ENCODE measurements at regions not wholly inside any gene's neighbourhood (a gene's known extent, or its start where the extent isn't known, plus 50 kb on each side); places are given as distances from the start of the nearest gene placed in this dataset.

DNA sequence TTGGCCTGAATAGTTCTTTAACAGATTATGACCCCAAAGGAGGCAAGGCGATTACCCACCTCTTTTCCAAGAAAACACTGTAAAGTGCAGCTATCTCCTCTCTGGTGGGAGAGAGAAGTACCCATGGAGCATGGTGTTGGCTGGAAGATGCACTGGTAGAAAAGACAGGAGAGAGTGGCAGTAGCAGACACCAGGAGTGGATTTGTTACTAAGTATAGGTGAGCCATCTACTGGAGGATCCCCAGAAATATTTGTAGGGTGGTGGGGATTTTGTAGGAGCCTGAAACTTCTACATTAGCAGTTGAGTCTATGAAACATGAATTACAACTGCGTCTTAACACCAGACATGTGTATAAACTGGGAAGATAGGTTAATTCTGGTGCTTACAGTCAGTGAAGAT lies 148.0 kb downstream of the SLC38A4 start:
- DNase-seq, result peak in 2 of 5 donors; percentile 24 to 31

DNA sequence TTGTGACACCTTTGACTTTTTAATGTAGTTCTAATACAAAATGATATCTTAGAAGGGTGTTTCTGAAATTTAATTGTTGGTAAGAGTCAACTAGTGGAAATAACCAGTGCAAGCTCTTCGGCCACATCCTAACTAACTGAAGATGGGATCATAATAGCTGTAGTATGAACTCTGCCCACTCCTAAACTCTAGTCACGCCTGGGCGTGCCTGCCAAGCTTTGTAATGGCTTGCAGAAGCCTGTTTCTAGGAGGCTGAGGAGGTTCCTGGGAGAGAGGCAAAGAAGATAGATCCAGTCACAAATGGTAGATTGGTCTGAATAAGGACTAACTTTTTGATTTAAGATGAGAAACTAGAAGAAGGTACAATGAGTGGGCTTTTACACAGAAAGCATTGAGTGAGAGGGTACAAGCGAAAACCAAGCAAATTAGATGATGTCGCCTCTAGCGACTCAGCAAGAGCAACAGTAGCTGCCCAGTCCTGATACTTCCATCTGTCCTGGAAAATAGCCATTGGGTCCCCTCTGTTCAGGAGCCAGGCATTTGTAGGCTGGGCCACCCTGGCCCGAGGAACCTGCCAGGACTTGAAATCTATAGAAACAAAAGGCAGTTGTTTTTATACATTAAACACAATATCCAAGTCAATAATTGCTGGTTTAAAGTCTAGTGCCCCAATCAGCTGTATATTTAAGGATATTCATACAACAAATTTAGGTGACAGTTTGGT lies 148.8 kb downstream of the SLC38A4 start:
- Histone ChIP-seq H3K9me3 (ENCODE audit: control insufficient read depth in 2 of 3, insufficient read depth in 1 of 3, low read length in 3 of 3) (no peaks in the 10 kb centered on the region), H3K4me3 (ENCODE audit: low read length in 3 of 3) (no peak overlapping the region), H3K27ac (ENCODE audit: low read depth in 2 of 2, low read length in 2 of 2) (no peak overlapping the region), H3K4me1 (ENCODE audit: control insufficient read depth in 2 of 3, insufficient read depth in 2 of 3, low read depth in 1 of 3, low read length in 3 of 3) (no peaks in the 10 kb centered on the region), H3K27me3 (ENCODE audit: control insufficient read depth, insufficient read depth, low read length) (no peaks in the 10 kb centered on the region), H3K36me3 (ENCODE audit: control insufficient read depth in 2 of 3, insufficient read depth in 3 of 3, low read length in 3 of 3) (no peaks in the 10 kb centered on the region), H3K9ac (ENCODE audit: low read length in 3 of 3) (no peak overlapping the region)
- FAIRE-seq (no peak), DNase-seq (no peak)
- intact Hi-C loops (cut with DNase I), result no loop called here
- no peak for TF ChIP-seq CTCF (IDR thresholded peaks at IDR 0.05; ENCODE audit: borderline replicate concordance, extremely low read depth, insufficient read depth)

More for the DNA sequence above, 148.0 kb downstream of the SLC38A4 start:
- no peaks in the 10 kb centered on the region for H3K4me1 ChIP-seq (ENCODE audit: control insufficient read depth in 2 of 3, insufficient read depth in 2 of 3, low read depth in 1 of 3, low read length in 3 of 3)
- no peak overlapping the region for H3K9ac ChIP-seq (ENCODE audit: low read length in 3 of 3)
- no peaks in the 10 kb centered on the region for H3K36me3 ChIP-seq (ENCODE audit: control insufficient read depth in 2 of 3, insufficient read depth in 3 of 3, low read length in 3 of 3)
- H3K27me3 ChIP-seq (ENCODE audit: control insufficient read depth, insufficient read depth, low read length), result no peaks in the 10 kb centered on the region
- H3K4me3 ChIP-seq (ENCODE audit: low read length in 3 of 3), result no peak overlapping the region
- no peak for FAIRE-seq
- no peak overlapping the region for H3K27ac ChIP-seq (ENCODE audit: low read depth in 2 of 2, low read length in 2 of 2)
- TF ChIP-seq CTCF (IDR thresholded peaks at IDR 0.05; ENCODE audit: borderline replicate concordance, extremely low read depth, insufficient read depth), result no peak
- intact Hi-C loops (cut with DNase I), result no loop called here
- H3K9me3 ChIP-seq (ENCODE audit: control insufficient read depth in 2 of 3, insufficient read depth in 1 of 3, low read length in 3 of 3), result no peaks in the 10 kb centered on the region

GRCh38 chr12:46676396-46676795 lies 149.4 kb downstream of the SLC38A4 start:
- intact Hi-C loops (cut with DNase I), result no loop called here

More at GRCh38 chr12:46676396-46676795, 149.4 kb downstream of the SLC38A4 start:
- Histone ChIP-seq H3K36me3 (ENCODE audit: control insufficient read depth in 2 of 3, insufficient read depth in 3 of 3, low read length in 3 of 3) (no peaks in the 10 kb centered on the region), H3K4me1 (ENCODE audit: control insufficient read depth in 2 of 3, insufficient read depth in 2 of 3, low read depth in 1 of 3, low read length in 3 of 3) (no peaks in the 10 kb centered on the region), H3K4me3 (ENCODE audit: low read length in 3 of 3) (no peak overlapping the region), H3K9ac (ENCODE audit: low read length in 3 of 3) (no peak overlapping the region), H3K27ac (ENCODE audit: low read depth in 2 of 2, low read length in 2 of 2) (no peak overlapping the region), H3K27me3 (ENCODE audit: control insufficient read depth, insufficient read depth, low read length) (no peaks in the 10 kb centered on the region), H3K9me3 (ENCODE audit: control insufficient read depth in 2 of 3, insufficient read depth in 1 of 3, low read length in 3 of 3) (no peaks in the 10 kb centered on the region)
- TF ChIP-seq CTCF (IDR thresholded peaks at IDR 0.05; ENCODE audit: borderline replicate concordance, extremely low read depth, insufficient read depth), result no peak
- FAIRE-seq, result no peak
- no peak for DNase-seq

All from kidney (tissue), 13 donors.